Nephron (organoid): ENCODE measurements at regions not wholly inside any gene's neighbourhood (a gene's known extent, or its start where the extent isn't known, plus 50 kb on each side); places are given as distances from the start of the nearest gene placed in this dataset.

ENCODE experiments used
- H3K27ac Mint-ChIP-seq, 3 experiments: 2 replicates each; pipeline ENCODE4 v1.8.0; 2020; ENCODE audit warnings: mixed read lengths in 3 of 3, mild to moderate bottlenecking in 2 of 3, moderate library complexity in 1 of 3
- H3K27me3 Mint-ChIP-seq: 2 replicates; pipeline ENCODE4 v1.8.0; 2021; ENCODE audit warnings: low read depth, mild to moderate bottlenecking, moderate library complexity, mixed read lengths
- H3K36me3 Mint-ChIP-seq: 2 replicates; pipeline ENCODE4 v1.8.0; 2020; ENCODE audit warnings: low read depth, mixed read lengths
- H3K4me1 Mint-ChIP-seq: 2 replicates; pipeline ENCODE4 v1.8.0; 2020; ENCODE audit warnings: mixed read lengths
- H3K4me3 Mint-ChIP-seq, 3 experiments: 2 replicates each; pipeline ENCODE4 v1.8.0; 2020; ENCODE audit warnings: mild to moderate bottlenecking in 3 of 3, mixed read lengths in 3 of 3, moderate library complexity in 2 of 3
- H3K9me3 Mint-ChIP-seq: 2 replicates; pipeline ENCODE4 v1.8.0; 2020; ENCODE audit warnings: mixed read lengths
- TF ChIP-seq, protein P1 (sequence below), 3 experiments: fragments of 200-600 bp; sonication (generic); IDR thresholded peaks; one replicate each; pipeline ENCODE4 v1.5.0; 2021; ENCODE audit warnings: antibody characterized with exemption in 3 of 3; ENCODE audit not compliant: unreplicated experiment in 3 of 3

- Mint-ChIP-seq H3K9me3 (peaks cover 7% of the 10 kb centered on the region), H3K27ac (no peak overlapping the region), H3K27me3 (no peaks in the 10 kb centered on the region), H3K4me3 (no peak overlapping the region), H3K4me1 (no peaks in the 10 kb centered on the region), H3K36me3 (no peaks in the 10 kb centered on the region)
- TF ChIP-seq, protein P1, sequence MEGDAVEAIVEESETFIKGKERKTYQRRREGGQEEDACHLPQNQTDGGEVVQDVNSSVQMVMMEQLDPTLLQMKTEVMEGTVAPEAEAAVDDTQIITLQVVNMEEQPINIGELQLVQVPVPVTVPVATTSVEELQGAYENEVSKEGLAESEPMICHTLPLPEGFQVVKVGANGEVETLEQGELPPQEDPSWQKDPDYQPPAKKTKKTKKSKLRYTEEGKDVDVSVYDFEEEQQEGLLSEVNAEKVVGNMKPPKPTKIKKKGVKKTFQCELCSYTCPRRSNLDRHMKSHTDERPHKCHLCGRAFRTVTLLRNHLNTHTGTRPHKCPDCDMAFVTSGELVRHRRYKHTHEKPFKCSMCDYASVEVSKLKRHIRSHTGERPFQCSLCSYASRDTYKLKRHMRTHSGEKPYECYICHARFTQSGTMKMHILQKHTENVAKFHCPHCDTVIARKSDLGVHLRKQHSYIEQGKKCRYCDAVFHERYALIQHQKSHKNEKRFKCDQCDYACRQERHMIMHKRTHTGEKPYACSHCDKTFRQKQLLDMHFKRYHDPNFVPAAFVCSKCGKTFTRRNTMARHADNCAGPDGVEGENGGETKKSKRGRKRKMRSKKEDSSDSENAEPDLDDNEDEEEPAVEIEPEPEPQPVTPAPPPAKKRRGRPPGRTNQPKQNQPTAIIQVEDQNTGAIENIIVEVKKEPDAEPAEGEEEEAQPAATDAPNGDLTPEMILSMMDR (IDR thresholded peaks at IDR 0.05; ENCODE audit: unreplicated experiment in 3 of 3): no peak
Measured at GRCh38 chr3:27824312-27825200, 102.4 kb upstream of the EOMES start.

GRCh38 chr3:27826448-27826847 is 104.3 kb upstream of the EOMES start:
- H3K9me3 Mint-ChIP-seq: peaks cover 7% of the 10 kb centered on the region

DNA sequence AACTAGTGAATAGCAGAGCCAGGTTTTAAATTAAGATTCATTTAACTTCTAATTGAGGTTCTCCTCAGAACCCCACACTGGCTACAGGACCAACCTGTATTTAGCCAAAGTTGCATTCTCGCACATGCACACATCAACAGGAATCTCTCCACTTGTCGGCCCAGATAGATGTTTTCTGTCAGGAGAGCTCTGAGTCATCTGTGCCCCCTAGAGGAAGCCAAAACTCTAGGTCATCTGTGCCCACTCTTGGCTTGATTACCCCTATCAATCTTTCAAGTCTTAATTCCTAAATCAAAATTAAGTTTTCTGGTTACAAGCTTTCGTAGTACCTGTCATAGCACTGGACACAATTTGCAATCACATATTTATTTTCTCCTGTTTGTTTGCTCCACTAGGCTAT is 104.9 kb upstream of the EOMES start:
- Mint-ChIP-seq H3K27me3 (no peaks in the 10 kb centered on the region), H3K27ac (no peak overlapping the region), H3K9me3 (peaks cover 3% of the 10 kb centered on the region), H3K4me3 (no peak overlapping the region), H3K4me1 (no peaks in the 10 kb centered on the region), H3K36me3 (no peaks in the 10 kb centered on the region)
- TF ChIP-seq, protein P1 (IDR thresholded peaks at IDR 0.05; ENCODE audit: unreplicated experiment in 3 of 3): no peak

More at GRCh38 chr3:27826448-27826847, 104.3 kb upstream of the EOMES start:
- no peak overlapping the region for H3K4me3 Mint-ChIP-seq
- TF ChIP-seq, protein P1 (IDR thresholded peaks at IDR 0.05; ENCODE audit: unreplicated experiment in 3 of 3): no peak
- H3K36me3 Mint-ChIP-seq: no peaks in the 10 kb centered on the region
- no peaks in the 10 kb centered on the region for H3K27me3 Mint-ChIP-seq
- H3K4me1 Mint-ChIP-seq: no peaks in the 10 kb centered on the region
- H3K27ac Mint-ChIP-seq: no peak overlapping the region

GRCh38 chr3:27840807-27841594 is 118.9 kb upstream of the EOMES start:
- H3K27me3 Mint-ChIP-seq: no peaks in the 10 kb centered on the region
- no peak overlapping the region for H3K4me3 Mint-ChIP-seq
- H3K36me3 Mint-ChIP-seq: no peaks in the 10 kb centered on the region
- peaks cover 2% of the 10 kb centered on the region for H3K9me3 Mint-ChIP-seq
- no peak overlapping the region for H3K27ac Mint-ChIP-seq
- TF ChIP-seq, protein P1 (IDR thresholded peaks at IDR 0.05; ENCODE audit: unreplicated experiment in 3 of 3): no peak
- no peaks in the 10 kb centered on the region for H3K4me1 Mint-ChIP-seq

GRCh38 chr3:27844052-27844675 is 122.0 kb upstream of the EOMES start:
- Mint-ChIP-seq H3K4me3 (no peak overlapping the region), H3K36me3 (no peaks in the 10 kb centered on the region), H3K27me3 (no peaks in the 10 kb centered on the region), H3K27ac (no peak overlapping the region), H3K4me1 (no peaks in the 10 kb centered on the region), H3K9me3 (no peaks in the 10 kb centered on the region)
- TF ChIP-seq, protein P1 (IDR thresholded peaks at IDR 0.05; ENCODE audit: unreplicated experiment in 3 of 3): no peak
